HepG2 (cell line): ENCODE measurements at regions not wholly inside any gene's neighbourhood (a gene's known extent, or its start where the extent isn't known, plus 50 kb on each side); places are given as distances from the start of the nearest gene placed in this dataset.
A peak's percentile ranks its signal among the peaks of the same experiment; 100 is the strongest.

Source experiments
- ATF3 ChIP-seq: sonication (generic); formaldehyde crosslinking; IDR thresholded peaks from 2 replicates; pipeline ENCODE4 v1.4.0; 2020; ENCODE audit warnings: missing genetic modification reagents
- DMTF1 ChIP-seq: sonication (generic); formaldehyde crosslinking; IDR thresholded peaks from 2 replicates; pipeline ENCODE4 v1.4.0; 2020; ENCODE audit warnings: mild to moderate bottlenecking, missing genetic modification reagents
- GABPA ChIP-seq, 2 experiments: IDR thresholded peaks; 2 replicates each; pipeline ENCODE4 v1.6.1; 2011 to 2016; ENCODE audit warnings: low read depth in 2 of 2, low read length in 1 of 2, missing biosample characterization in 1 of 2, missing genetic modification characterization in 1 of 2
- HDAC2 ChIP-seq: sonication (generic); formaldehyde crosslinking; IDR thresholded peaks from 2 replicates; pipeline ENCODE4 v1.4.0; 2020; ENCODE audit warnings: missing genetic modification reagents
- KMT2B ChIP-seq: IDR thresholded peaks from 2 replicates; pipeline ENCODE4 v1.6.1; 2016; ENCODE audit warnings: missing genetic modification reagents, missing compliant biosample characterization
- NFYC ChIP-seq: IDR thresholded peaks from 2 replicates; pipeline ENCODE4 v1.6.1; 2016; ENCODE audit warnings: missing genetic modification reagents, missing compliant biosample characterization
- PBX2 ChIP-seq: IDR thresholded peaks from 2 replicates; pipeline ENCODE4 v1.6.1; 2016; ENCODE audit warnings: control low read depth
- PHF21A ChIP-seq: sonication (generic); formaldehyde crosslinking; IDR thresholded peaks from 2 replicates; pipeline ENCODE4 v1.5.0; 2020; ENCODE audit warnings: mild to moderate bottlenecking, missing genetic modification reagents
- POLR2AphosphoS5 ChIP-seq: IDR thresholded peaks from 2 replicates; pipeline ENCODE4 v1.6.1; 2012; ENCODE audit warnings: low read depth, low read length
- RXRB ChIP-seq: IDR thresholded peaks from 2 replicates; pipeline ENCODE4 v1.6.1; 2016; ENCODE audit warnings: borderline replicate concordance, missing genetic modification reagents, missing compliant biosample characterization
- SP1 ChIP-seq, 2 experiments: fragments of 450-650 bp in 1 of 2; sonication (generic) in 1 of 2; formaldehyde crosslinking in 1 of 2; IDR thresholded peaks; 2 replicates each; pipeline versions ENCODE4 v1.4.0 to v1.6.1; 2016 to 2020; ENCODE audit warnings: missing genetic modification reagents in 1 of 2
- STAG1 ChIP-seq: sonication (generic); formaldehyde crosslinking; IDR thresholded peaks from 2 replicates; pipeline ENCODE4 v1.4.0; 2020; ENCODE audit warnings: missing genetic modification reagents
- STAT6 ChIP-seq: sonication (generic); formaldehyde crosslinking; IDR thresholded peaks from 2 replicates; pipeline ENCODE4 v1.4.0; 2020; ENCODE audit warnings: missing genetic modification reagents, mild to moderate bottlenecking, borderline replicate concordance
- TGIF2 ChIP-seq: IDR thresholded peaks from 2 replicates; pipeline ENCODE4 v1.6.1; 2016; ENCODE audit warnings: control low read depth, missing compliant biosample characterization
- ZBTB10 ChIP-seq: sonication (generic); formaldehyde crosslinking; IDR thresholded peaks from 2 replicates; pipeline ENCODE4 v1.4.0; 2020; ENCODE audit warnings: missing genetic modification reagents, borderline replicate concordance
- ZNF251 ChIP-seq: sonication (generic); formaldehyde crosslinking; IDR thresholded peaks from 2 replicates; pipeline ENCODE4 v1.9.0; 2021; ENCODE audit warnings: mild to moderate bottlenecking, missing genetic modification reagents
- ZNF543 ChIP-seq: sonication (generic); formaldehyde crosslinking; IDR thresholded peaks from 2 replicates; pipeline ENCODE4 v1.4.0; 2020; ENCODE audit warnings: mild to moderate bottlenecking, missing genetic modification reagents
- ZNF660 ChIP-seq: sonication (generic); formaldehyde crosslinking; IDR thresholded peaks from 2 replicates; pipeline ENCODE4 v1.5.1; 2020; ENCODE audit warnings: mild to moderate bottlenecking, low read depth, missing genetic modification reagents, borderline replicate concordance
- ZNF724P ChIP-seq: sonication (generic); formaldehyde crosslinking; IDR thresholded peaks from 2 replicates; pipeline ENCODE4 v1.8.0; 2022; ENCODE audit warnings: missing genetic modification reagents, borderline replicate concordance
- ZNF784 ChIP-seq: sonication (generic); formaldehyde crosslinking; IDR thresholded peaks from 2 replicates; pipeline ENCODE4 v1.5.1; 2020; ENCODE audit warnings: missing genetic modification reagents, mild to moderate bottlenecking, borderline replicate concordance

GRCh38 chr14:89013098-89013504 lies 188.7 kb downstream of the TTC8 start (continued):
- TF ChIP-seq STAT6 (no peak), ZBTB10 (CRISPR knock-in tag) (no peak), TGIF2 (CRISPR knock-in tag) (peak; percentile 74; the same call in 1 of the 2 replicates), HDAC2 (0 out of 2 replicates have a peak, but pooled peaks have one; percentile 14), ZNF543 (CRISPR knock-in tag) (no peak), PHF21A (CRISPR knock-in tag) (peak; percentile 68; the same call in 1 of the 2 replicates), ZNF724P (CRISPR knock-in tag) (no peak), NFYC (CRISPR knock-in tag) (peak; percentile 90), DMTF1 (CRISPR knock-in tag) (no peak), SP1 (IDR thresholded peaks at IDR 0.05) (no peak), SP1 (CRISPR knock-in tag; IDR thresholded peaks at IDR 0.05) (no peak), ZNF660 (CRISPR knock-in tag) (no peak), POLR2AphosphoS5 (peak; percentile 71), RXRB (CRISPR knock-in tag) (peak; percentile 28; the same call in 1 of the 2 replicates), PBX2 (peak; percentile 79), ZNF784 (peak; percentile 46; the same call in 1 of the 2 replicates), ATF3 (CRISPR knock-in tag) (no peak), KMT2B (CRISPR knock-in tag) (0 out of 2 replicates have a peak, but pooled peaks have one; percentile 19), STAG1 (CRISPR knock-in tag) (peak; percentile 74), ZNF251 (CRISPR knock-in tag) (no peak), GABPA (IDR thresholded peaks at IDR 0.05; ENCODE audit: low read depth, low read length) (no peak), GABPA (CRISPR knock-in tag; IDR thresholded peaks at IDR 0.05; ENCODE audit: low read depth) (peak; percentile 50; the same call in 1 of the 2 replicates)
